ENCODE measurements at regions not wholly inside any gene's neighbourhood (a gene's known extent, or its start where the extent isn't known, plus 50 kb on each side); places are given as distances from the start of the nearest gene placed in this dataset.

GRCh38 chr17:73750975-73751374 is 106.7 kb upstream of the SDK2 start (continued):
- TF ChIP-seq NAIF1 (CRISPR knock-in tag; IDR thresholded peaks at IDR 0.05; ENCODE audit: borderline replicate concordance) (no peak), ZNF563 (CRISPR knock-in tag; IDR thresholded peaks at IDR 0.05) (no peak), ZNF557 (CRISPR knock-in tag; IDR thresholded peaks at IDR 0.05) (no peak), ZBTB14 (CRISPR knock-in tag; IDR thresholded peaks at IDR 0.05) (no peak), CCAR2 (optimal IDR thresholded peaks at IDR 0.05; ENCODE audit: low read depth, low read length) (no peak), ZMAT3 (CRISPR knock-in tag; conservative IDR thresholded peaks at IDR 0.05) (no peak), SYNCRIP (IDR thresholded peaks at IDR 0.05; ENCODE audit: insufficient read depth, low read depth, low read length) (no peak), SATB2 (CRISPR knock-in tag; IDR thresholded peaks at IDR 0.05) (no peak), PHB2 (IDR thresholded peaks at IDR 0.05; ENCODE audit: partially characterized antibody) (no peak)

GRCh38 chr17:73753751-73754496 is 109.7 kb upstream of the SDK2 start:
- Histone ChIP-seq H3K4me2 (ENCODE audit: low read depth, low read length) (no peak overlapping the region), H3K27ac (ENCODE audit: extremely low read length, insufficient read depth, low read length) (no peak overlapping the region), H3K9me3 (ENCODE audit: low read length) (no peaks in the 10 kb centered on the region), H3K79me2 (ENCODE audit: insufficient read depth, low read length) (no peaks in the 10 kb centered on the region), H3K4me1 (ENCODE audit: insufficient read depth, low read length) (peaks cover 9% of the 10 kb centered on the region), H3K27me3 (ENCODE audit: control insufficient read depth in 1 of 2, insufficient read depth in 2 of 2, low read length in 2 of 2) (peaks cover 7 to 31% of the 10 kb centered on the region in 2 experiments; a peak in 2 of 5 replicates), H3K4me3 (replicated peaks in 1 of 3; ENCODE audit: insufficient read depth in 1 of 3, low read depth in 2 of 3, low read length in 3 of 3) (no peak overlapping the region), H2AFZ (ENCODE audit: low read length) (no peak overlapping the region), H3K36me3 (replicated peaks in 1 of 2; ENCODE audit: control insufficient read depth in 1 of 2, insufficient read depth in 2 of 2, low read length in 2 of 2) (no peaks in the 10 kb centered on the region), H4K20me1 (ENCODE audit: insufficient read depth, low read length) (no peaks in the 10 kb centered on the region), H3K9ac (ENCODE audit: insufficient read depth, low read depth, low read length) (no peak overlapping the region)
- no peak for TF ChIP-seq KLF11 (CRISPR knock-in tag; IDR thresholded peaks at IDR 0.05)
- no peak for TF ChIP-seq ZBTB8A (CRISPR knock-in tag; IDR thresholded peaks at IDR 0.05; ENCODE audit: borderline replicate concordance, low read depth)
- TF ChIP-seq SIN3B (IDR thresholded peaks at IDR 0.05; ENCODE audit: low read length): no peak
- no peak for TF ChIP-seq ZFYVE20 (CRISPR knock-in tag; IDR thresholded peaks at IDR 0.05; ENCODE audit: borderline replicate concordance, low read depth)
- TF ChIP-seq NFIB (CRISPR knock-in tag; IDR thresholded peaks at IDR 0.05; ENCODE audit: borderline replicate concordance): no peak
- no peak for TF ChIP-seq ZNF101 (CRISPR knock-in tag; IDR thresholded peaks at IDR 0.05; ENCODE audit: borderline replicate concordance, low read depth)
- no peak for TF ChIP-seq ZNF136 (CRISPR knock-in tag; IDR thresholded peaks at IDR 0.05; ENCODE audit: low read depth)
- no peak for TF ChIP-seq RBFOX2 (IDR thresholded peaks at IDR 0.05; ENCODE audit: low read depth, low read length)
- no peak for TF ChIP-seq ZNF510 (CRISPR knock-in tag; IDR thresholded peaks at IDR 0.05; ENCODE audit: low read depth)
- TF ChIP-seq MTA3 (CRISPR knock-in tag; IDR thresholded peaks at IDR 0.05): no peak
- no peak for TF ChIP-seq FOXK2 (IDR thresholded peaks at IDR 0.05)
- no peak for TF ChIP-seq ZNF773 (CRISPR knock-in tag; IDR thresholded peaks at IDR 0.05; ENCODE audit: borderline replicate concordance)
- TF ChIP-seq ZFAT (CRISPR knock-in tag; conservative IDR thresholded peaks at IDR 0.05): no peak
- TF ChIP-seq ZNF12 (CRISPR knock-in tag; IDR thresholded peaks at IDR 0.05): no peak
- TF ChIP-seq PAWR (CRISPR knock-in tag; IDR thresholded peaks at IDR 0.05; ENCODE audit: borderline replicate concordance): no peak
- no peak for TF ChIP-seq SMAD3 (CRISPR knock-in tag; IDR thresholded peaks at IDR 0.05)
- FAIRE-seq: no peak
- POLR2A ChIA-PET: no interaction called here
- intact Hi-C loops (cut with micrococcal nuclease; ENCODE audit: unreplicated experiment) (no loop called here), in situ Hi-C loops (cut with HindIII; ENCODE audit: extremely low pct_ligation_motif_present, low pct_unique_long_range_greater_than_20kb) (no loop called here)
- no peak for ATAC-seq
- DNase-seq (ENCODE audit: low spot score): no peak
- CTCF ChIA-PET (ENCODE audit: low intra/inter-chr PET ratio, low total read pairs): no interaction called here
- no TSS peak for BruUV-seq (replicated peaks)
- 68% methylated on average over 13 of the region's 14 CpGs for WGBS (ENCODE audit: low lambda C conversion rate)

Measured in HepG2 (cell line).